ENCODE measurements at regions not wholly inside any gene's neighbourhood (a gene's known extent, or its start where the extent isn't known, plus 50 kb on each side); places are given as distances from the start of the nearest gene placed in this dataset.

GRCh38 chr6:126152372-126152745 is 166.0 kb downstream of the TRMT11 start:
- Mint-ChIP-seq H3K36me3 (no peaks in the 10 kb centered on the region), H3K4me1 (peaks cover 5 to 10% (median 8%) of the 10 kb centered on the region in 3 donors), H3K27me3 (peaks cover 0 to 1% of the 10 kb centered on the region in 2 donors), H3K27ac (no peak overlapping the region), H3K9me3 (no peaks in the 10 kb centered on the region), H3K4me3 (no peak overlapping the region)
- Histone ChIP-seq H3K4me1 (ENCODE audit: insufficient read depth, low read length) (no peaks in the 10 kb centered on the region), H3K27ac (ENCODE audit: low read depth, low read length) (no peak overlapping the region), H3K4me3 (ENCODE audit: low read length) (no peak overlapping the region), H3K36me3 (ENCODE audit: insufficient read depth, low read length) (no peaks in the 10 kb centered on the region), H3K27me3 (ENCODE audit: insufficient read depth, low read length, poor library complexity, severe bottlenecking) (no peaks in the 10 kb centered on the region), H3K9me3 (ENCODE audit: low read length) (no peaks in the 10 kb centered on the region)
- ChIA-PET POLR2A (no interaction called here), CTCF (no interaction called here)
- DNase-seq = no peak

GRCh38 chr6:126153661-126154060 is 167.3 kb downstream of the TRMT11 start:
- Mint-ChIP-seq H3K27ac (no peak overlapping the region), H3K27me3 (peaks cover 0 to 1% of the 10 kb centered on the region in 2 donors), H3K4me3 (no peak overlapping the region), H3K9me3 (no peaks in the 10 kb centered on the region), H3K36me3 (no peaks in the 10 kb centered on the region), H3K4me1 (peaks cover 6 to 12% (median 10%) of the 10 kb centered on the region in 3 donors)
- Histone ChIP-seq H3K36me3 (ENCODE audit: insufficient read depth, low read length) (no peaks in the 10 kb centered on the region), H3K27me3 (ENCODE audit: insufficient read depth, low read length, poor library complexity, severe bottlenecking) (no peaks in the 10 kb centered on the region), H3K4me3 (ENCODE audit: low read length) (no peak overlapping the region), H3K9me3 (ENCODE audit: low read length) (no peaks in the 10 kb centered on the region), H3K27ac (ENCODE audit: low read depth, low read length) (no peak overlapping the region), H3K4me1 (ENCODE audit: insufficient read depth, low read length) (no peaks in the 10 kb centered on the region)
- ChIA-PET POLR2A (no interaction called here), CTCF (no interaction called here)
- no peak for DNase-seq

DNA sequence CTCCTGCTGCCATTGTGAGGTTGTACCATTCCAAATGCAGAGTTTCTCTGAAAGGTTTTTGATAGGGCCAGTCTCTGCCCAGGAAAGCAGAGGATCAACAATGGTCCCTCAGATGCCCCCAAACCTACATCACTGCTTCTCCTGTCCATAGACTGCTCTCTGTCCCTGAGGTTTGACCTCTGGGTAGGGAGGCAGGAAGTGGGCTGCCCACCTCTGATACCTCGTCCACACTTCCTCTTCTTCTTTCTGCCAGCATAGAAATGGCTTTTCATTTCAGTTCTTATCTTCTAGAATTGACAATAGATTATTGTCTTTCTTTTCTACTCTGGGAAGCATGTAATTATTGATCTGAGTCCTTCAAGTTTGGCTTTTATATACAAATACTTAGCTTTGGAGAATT is 170.6 kb downstream of the TRMT11 start:
- Mint-ChIP-seq H3K4me3 (no peak overlapping the region), H3K4me1 (peaks cover 6 to 12% (median 10%) of the 10 kb centered on the region in 3 donors), H3K9me3 (peaks cover 0 to 2% (median 0%) of the 10 kb centered on the region in 5 donors), H3K36me3 (peaks cover 0 to 7% (median 2%) of the 10 kb centered on the region in 3 donors), H3K27ac (peak overlapping the region in 1 of 8 donors; percentile 2), H3K27me3 (peaks cover 0 to 1% of the 10 kb centered on the region in 2 donors)
- Histone ChIP-seq H3K4me3 (ENCODE audit: low read length) (no peak overlapping the region), H3K27ac (ENCODE audit: low read depth, low read length) (no peak overlapping the region), H3K9me3 (ENCODE audit: low read length) (no peaks in the 10 kb centered on the region), H3K4me1 (ENCODE audit: insufficient read depth, low read length) (no peaks in the 10 kb centered on the region), H3K36me3 (ENCODE audit: insufficient read depth, low read length) (no peaks in the 10 kb centered on the region), H3K27me3 (ENCODE audit: insufficient read depth, low read length, poor library complexity, severe bottlenecking) (no peaks in the 10 kb centered on the region)
- DNase-seq = no peak
- POLR2A ChIA-PET = no interaction called here
- CTCF ChIA-PET = no interaction called here

- Histone ChIP-seq H3K9me3 (ENCODE audit: low read length) (no peaks in the 10 kb centered on the region), H3K36me3 (ENCODE audit: insufficient read depth, low read length) (no peaks in the 10 kb centered on the region), H3K4me3 (ENCODE audit: low read length) (no peak overlapping the region), H3K27ac (ENCODE audit: low read depth, low read length) (no peak overlapping the region), H3K4me1 (ENCODE audit: insufficient read depth, low read length) (peaks cover 6% of the 10 kb centered on the region), H3K27me3 (ENCODE audit: insufficient read depth, low read length, poor library complexity, severe bottlenecking) (no peaks in the 10 kb centered on the region)
- H3K27me3 Mint-ChIP-seq = peaks cover 2 to 5% of the 10 kb centered on the region in 2 donors
- DNase-seq = no peak
- H3K4me3 Mint-ChIP-seq = no peak overlapping the region
- H3K27ac Mint-ChIP-seq = no peak overlapping the region
- H3K36me3 Mint-ChIP-seq = peaks cover 1 to 38% (median 2%) of the 10 kb centered on the region in 3 donors
- ChIA-PET CTCF (no interaction called here), POLR2A (no interaction called here)
- H3K4me1 Mint-ChIP-seq = peaks cover 5 to 8% (median 5%) of the 10 kb centered on the region in 3 donors
- peaks cover 12 to 23% (median 15%) of the 10 kb centered on the region in 5 donors for H3K9me3 Mint-ChIP-seq
Measured at GRCh38 chr6:126167726-126168125, 172.2 kb upstream of the CENPW start.

GRCh38 chr6:126170433-126170832 is 169.5 kb upstream of the CENPW start:
- H3K27me3 Mint-ChIP-seq = peaks cover 3 to 4% of the 10 kb centered on the region in 2 donors
- peaks cover 6% of the 10 kb centered on the region for H3K4me1 ChIP-seq (ENCODE audit: insufficient read depth, low read length)
- CTCF ChIA-PET = no interaction called here

DNA sequence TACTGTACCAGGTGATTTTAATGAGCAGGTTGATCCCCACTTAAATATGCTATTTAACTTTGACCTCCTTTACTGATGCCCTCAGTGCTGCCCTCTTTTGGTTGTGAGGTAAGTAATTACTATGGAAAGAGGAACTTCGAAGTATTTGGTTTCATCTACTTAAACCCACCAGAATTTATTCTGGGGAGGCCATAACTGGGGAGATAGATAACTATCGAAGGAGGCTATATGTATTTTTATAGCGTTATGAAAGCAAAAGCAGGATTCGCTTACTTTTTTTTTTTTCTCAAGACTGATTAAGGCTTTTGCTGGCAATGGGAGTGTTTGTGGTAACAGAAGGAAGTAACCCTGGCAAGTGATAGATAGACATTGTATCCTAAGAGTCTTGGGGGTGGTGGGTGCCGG is 168.9 kb upstream of the CENPW start:
- no peak overlapping the region for H3K27ac Mint-ChIP-seq
- Histone ChIP-seq H3K36me3 (ENCODE audit: insufficient read depth, low read length) (no peaks in the 10 kb centered on the region), H3K27me3 (ENCODE audit: insufficient read depth, low read length, poor library complexity, severe bottlenecking) (no peaks in the 10 kb centered on the region), H3K4me1 (ENCODE audit: insufficient read depth, low read length) (peaks cover 6% of the 10 kb centered on the region), H3K9me3 (ENCODE audit: low read length) (no peaks in the 10 kb centered on the region), H3K27ac (ENCODE audit: low read depth, low read length) (no peak overlapping the region), H3K4me3 (ENCODE audit: low read length) (no peak overlapping the region)
- peaks cover 5 to 8% (median 5%) of the 10 kb centered on the region in 3 donors for H3K4me1 Mint-ChIP-seq
- POLR2A ChIA-PET = no interaction called here
- no peak for DNase-seq
- peak overlapping the region in 5 of 7 donors; percentile 22 to 57 (median 32) for H3K4me3 Mint-ChIP-seq
- H3K27me3 Mint-ChIP-seq = peaks cover 2 to 3% of the 10 kb centered on the region in 2 donors
- CTCF ChIA-PET = no interaction called here
- peaks cover 0 to 11% (median 0%) of the 10 kb centered on the region in 3 donors for H3K36me3 Mint-ChIP-seq
- no peaks in the 10 kb centered on the region for H3K9me3 Mint-ChIP-seq

More at GRCh38 chr6:126170433-126170832, 169.5 kb upstream of the CENPW start:
- Histone ChIP-seq H3K27me3 (ENCODE audit: insufficient read depth, low read length, poor library complexity, severe bottlenecking) (no peaks in the 10 kb centered on the region), H3K4me3 (ENCODE audit: low read length) (no peak overlapping the region), H3K9me3 (ENCODE audit: low read length) (no peaks in the 10 kb centered on the region), H3K36me3 (ENCODE audit: insufficient read depth, low read length) (no peaks in the 10 kb centered on the region), H3K27ac (ENCODE audit: low read depth, low read length) (no peak overlapping the region)
- POLR2A ChIA-PET = no interaction called here
- peaks cover 0 to 3% (median 0%) of the 10 kb centered on the region in 5 donors for H3K9me3 Mint-ChIP-seq
- peaks cover 5 to 8% (median 5%) of the 10 kb centered on the region in 3 donors for H3K4me1 Mint-ChIP-seq
- no peak for DNase-seq
- H3K36me3 Mint-ChIP-seq = peaks cover 0 to 16% (median 0%) of the 10 kb centered on the region in 3 donors
- H3K27ac Mint-ChIP-seq = no peak overlapping the region
- no peak overlapping the region for H3K4me3 Mint-ChIP-seq

- H3K4me3 ChIP-seq (ENCODE audit: low read length) = no peak overlapping the region
- H3K9me3 Mint-ChIP-seq = no peaks in the 10 kb centered on the region
- H3K4me1 ChIP-seq (ENCODE audit: insufficient read depth, low read length) = peaks cover 6% of the 10 kb centered on the region
- POLR2A ChIA-PET = no interaction called here
- no peak for DNase-seq
- no peak overlapping the region for H3K27ac Mint-ChIP-seq
- no peaks in the 10 kb centered on the region for H3K27me3 ChIP-seq (ENCODE audit: insufficient read depth, low read length, poor library complexity, severe bottlenecking)
- CTCF ChIA-PET = no interaction called here
- peaks cover 2 to 3% of the 10 kb centered on the region in 2 donors for H3K27me3 Mint-ChIP-seq
- H3K27ac ChIP-seq (ENCODE audit: low read depth, low read length) = no peak overlapping the region
- H3K36me3 ChIP-seq (ENCODE audit: insufficient read depth, low read length) = no peaks in the 10 kb centered on the region
- H3K36me3 Mint-ChIP-seq = peaks cover 0 to 8% (median 0%) of the 10 kb centered on the region in 3 donors
- H3K4me3 Mint-ChIP-seq = no peak overlapping the region
- H3K9me3 ChIP-seq (ENCODE audit: low read length) = no peaks in the 10 kb centered on the region
- peaks cover 5 to 8% (median 5%) of the 10 kb centered on the region in 3 donors for H3K4me1 Mint-ChIP-seq
Measured at GRCh38 chr6:126172131-126172530, 167.8 kb upstream of the CENPW start.

DNA sequence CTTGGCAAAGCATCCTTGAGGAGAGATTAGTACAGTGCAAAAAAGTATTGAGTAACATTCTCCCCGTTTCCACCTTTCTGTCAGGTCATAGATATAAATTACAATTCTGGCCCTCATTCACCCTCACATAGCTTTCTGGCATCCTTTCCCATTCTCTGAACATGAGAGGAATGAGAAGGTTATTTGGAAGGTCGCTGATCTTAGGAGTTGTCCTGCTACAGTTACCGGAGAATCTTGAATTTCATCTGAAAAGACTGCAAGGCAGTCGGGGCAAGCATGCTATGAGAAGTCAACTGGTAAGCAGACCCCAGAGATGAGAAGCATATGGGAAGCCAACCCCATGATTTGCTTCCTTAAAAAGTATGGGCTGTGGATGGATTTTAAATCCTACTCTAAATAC is 166.7 kb upstream of the CENPW start:
- H3K4me3 ChIP-seq (ENCODE audit: low read length) = no peak overlapping the region
- Mint-ChIP-seq H3K27ac (no peak overlapping the region), H3K9me3 (no peaks in the 10 kb centered on the region), H3K4me3 (no peak overlapping the region), H3K36me3 (peaks cover 0 to 4% (median 2%) of the 10 kb centered on the region in 3 donors), H3K27me3 (peaks cover 2 to 3% of the 10 kb centered on the region in 2 donors), H3K4me1 (peaks cover 5 to 8% (median 5%) of the 10 kb centered on the region in 3 donors)
- no peak overlapping the region for H3K27ac ChIP-seq (ENCODE audit: low read depth, low read length)
- ChIA-PET POLR2A (no interaction called here), CTCF (no interaction called here)
- peaks cover 6% of the 10 kb centered on the region for H3K4me1 ChIP-seq (ENCODE audit: insufficient read depth, low read length)
- no peaks in the 10 kb centered on the region for H3K9me3 ChIP-seq (ENCODE audit: low read length)
- H3K27me3 ChIP-seq (ENCODE audit: insufficient read depth, low read length, poor library complexity, severe bottlenecking) = no peaks in the 10 kb centered on the region
- DNase-seq = no peak
- no peaks in the 10 kb centered on the region for H3K36me3 ChIP-seq (ENCODE audit: insufficient read depth, low read length)

- Histone ChIP-seq H3K27ac (ENCODE audit: low read depth, low read length) (no peak overlapping the region), H3K9me3 (ENCODE audit: low read length) (no peaks in the 10 kb centered on the region), H3K4me1 (ENCODE audit: insufficient read depth, low read length) (peaks cover 6% of the 10 kb centered on the region), H3K27me3 (ENCODE audit: insufficient read depth, low read length, poor library complexity, severe bottlenecking) (no peaks in the 10 kb centered on the region), H3K36me3 (ENCODE audit: insufficient read depth, low read length) (no peaks in the 10 kb centered on the region), H3K4me3 (ENCODE audit: low read length) (no peak overlapping the region)
- Mint-ChIP-seq H3K36me3 (peaks cover 0 to 8% (median 2%) of the 10 kb centered on the region in 3 donors), H3K27ac (no peak overlapping the region), H3K9me3 (no peaks in the 10 kb centered on the region), H3K4me3 (no peak overlapping the region), H3K4me1 (peaks cover 5 to 8% (median 5%) of the 10 kb centered on the region in 3 donors), H3K27me3 (peaks cover 2 to 3% of the 10 kb centered on the region in 2 donors)
- no peak for DNase-seq
- ChIA-PET CTCF (no interaction called here), POLR2A (no interaction called here)
Measured at GRCh38 chr6:126174697-126175096, 165.2 kb upstream of the CENPW start.

All from CD8-positive, alpha-beta memory T cell (primary cell).